ENCODE measurements at regions not wholly inside any gene's neighbourhood (a gene's known extent, or its start where the extent isn't known, plus 50 kb on each side); places are given as distances from the start of the nearest gene placed in this dataset.

DNA sequence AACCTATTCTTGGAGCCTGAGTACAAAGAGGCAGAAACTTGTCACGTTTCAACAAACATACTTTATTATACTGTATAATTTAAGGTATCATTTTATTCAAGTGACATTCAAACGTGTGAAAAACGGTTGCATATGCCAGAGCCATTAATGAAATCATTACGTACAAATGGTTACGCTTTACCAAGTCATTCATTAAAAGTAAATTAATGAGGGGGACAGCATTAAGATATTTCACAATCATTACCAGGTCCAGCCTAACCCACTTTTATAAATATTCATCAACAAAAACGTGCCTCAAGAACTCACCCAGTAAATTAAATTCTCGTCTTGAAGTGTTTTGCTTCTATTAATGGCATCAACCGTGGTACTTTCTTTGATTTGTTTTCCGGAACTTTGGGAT is 253.0 kb downstream of the RPS24 start:
- TF ChIP-seq REST (IDR thresholded peaks at IDR 0.05; ENCODE audit: insufficient read depth in 1 of 2, low read depth in 2 of 2, low read length in 2 of 2): no peak
- no peak for TF ChIP-seq SIN3A (IDR thresholded peaks at IDR 0.05; ENCODE audit: borderline replicate concordance, insufficient read depth, low read length)
- no peak for TF ChIP-seq TAF1 (IDR thresholded peaks at IDR 0.05; ENCODE audit: borderline replicate concordance, insufficient read depth, low read length)
- no peak for TF ChIP-seq POLR2AphosphoS5 (IDR thresholded peaks at IDR 0.05; ENCODE audit: low read depth, low read length)
- TF ChIP-seq FOXP2 (optimal IDR thresholded peaks at IDR 0.05; ENCODE audit: borderline replicate concordance, extremely low read depth, extremely low read length, insufficient read depth): no peak

- TF ChIP-seq REST (IDR thresholded peaks at IDR 0.05; ENCODE audit: insufficient read depth in 1 of 2, low read depth in 2 of 2, low read length in 2 of 2) (no peak), FOXP2 (optimal IDR thresholded peaks at IDR 0.05; ENCODE audit: borderline replicate concordance, extremely low read depth, extremely low read length, insufficient read depth) (no peak), TAF1 (IDR thresholded peaks at IDR 0.05; ENCODE audit: borderline replicate concordance, insufficient read depth, low read length) (no peak), POLR2AphosphoS5 (IDR thresholded peaks at IDR 0.05; ENCODE audit: low read depth, low read length) (no peak), SIN3A (IDR thresholded peaks at IDR 0.05; ENCODE audit: borderline replicate concordance, insufficient read depth, low read length) (no peak)
These were observed 254.0 kb downstream of the RPS24 start for GRCh38 chr10:78287618-78288017.

DNA sequence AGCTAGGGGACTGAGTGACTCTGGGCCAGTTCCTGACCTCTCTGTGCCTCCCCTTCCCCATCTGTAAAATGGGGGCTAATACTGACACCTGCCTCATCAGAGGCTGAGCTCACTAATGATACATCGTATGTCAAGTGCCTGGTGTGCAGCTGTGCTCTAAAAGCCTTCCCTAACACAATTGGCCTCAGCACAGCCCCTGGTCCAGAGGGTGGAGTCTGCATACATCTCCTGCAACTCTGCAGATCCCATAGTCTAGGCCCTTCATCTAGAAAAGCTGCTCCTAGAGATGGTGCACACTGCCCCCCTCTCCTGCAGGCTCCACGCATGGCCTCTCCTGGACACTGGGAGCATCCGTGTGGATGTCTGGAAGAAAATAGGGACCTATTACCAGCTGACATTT is 255.0 kb downstream of the RPS24 start:
- TF ChIP-seq TAF1 (IDR thresholded peaks at IDR 0.05; ENCODE audit: borderline replicate concordance, insufficient read depth, low read length) (no peak), REST (IDR thresholded peaks at IDR 0.05; ENCODE audit: insufficient read depth in 1 of 2, low read depth in 2 of 2, low read length in 2 of 2) (no peak), POLR2AphosphoS5 (IDR thresholded peaks at IDR 0.05; ENCODE audit: low read depth, low read length) (no peak), SIN3A (IDR thresholded peaks at IDR 0.05; ENCODE audit: borderline replicate concordance, insufficient read depth, low read length) (no peak), FOXP2 (optimal IDR thresholded peaks at IDR 0.05; ENCODE audit: borderline replicate concordance, extremely low read depth, extremely low read length, insufficient read depth) (no peak)

DNA sequence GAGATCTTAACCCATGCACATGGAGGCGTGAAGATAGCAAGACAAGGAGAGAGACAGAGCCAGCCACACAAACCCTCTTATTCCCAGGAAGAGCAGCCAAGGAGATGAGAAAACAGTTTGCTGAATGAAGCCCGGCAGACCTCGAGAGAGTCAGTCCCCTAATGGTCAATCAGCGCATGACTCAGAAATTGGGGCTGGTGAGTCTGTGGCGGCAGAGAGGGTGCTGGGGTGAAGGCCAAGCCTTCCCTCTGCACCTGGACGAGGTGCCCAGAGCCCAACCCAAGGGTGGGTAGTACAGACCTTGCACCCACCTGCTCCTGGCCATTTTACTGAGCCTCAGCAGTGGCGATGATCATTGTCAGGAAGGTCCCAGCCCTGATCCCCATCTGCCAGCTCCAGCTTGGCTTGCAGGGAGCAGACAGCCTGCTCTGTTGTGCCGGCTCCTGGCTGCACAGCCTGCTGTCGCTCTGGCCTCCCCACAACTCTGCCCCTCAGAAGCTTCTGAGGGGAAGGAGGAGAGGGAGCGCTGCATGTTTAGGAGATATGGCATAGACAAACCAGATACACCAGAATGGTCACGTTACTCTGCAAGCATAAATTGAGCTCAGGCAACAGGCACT is 256.6 kb downstream of the RPS24 start:
- no peak for TF ChIP-seq TAF1 (IDR thresholded peaks at IDR 0.05; ENCODE audit: borderline replicate concordance, insufficient read depth, low read length)
- TF ChIP-seq POLR2AphosphoS5 (IDR thresholded peaks at IDR 0.05; ENCODE audit: low read depth, low read length): no peak
- no peak for TF ChIP-seq SIN3A (IDR thresholded peaks at IDR 0.05; ENCODE audit: borderline replicate concordance, insufficient read depth, low read length)
- no peak for TF ChIP-seq FOXP2 (optimal IDR thresholded peaks at IDR 0.05; ENCODE audit: borderline replicate concordance, extremely low read depth, extremely low read length, insufficient read depth)
- no peak for TF ChIP-seq REST (IDR thresholded peaks at IDR 0.05; ENCODE audit: insufficient read depth in 1 of 2, low read depth in 2 of 2, low read length in 2 of 2)
